ENCODE measurements at regions not wholly inside any gene's neighbourhood (a gene's known extent, or its start where the extent isn't known, plus 50 kb on each side); places are given as distances from the start of the nearest gene placed in this dataset.
A peak's percentile ranks its signal among the peaks of the same experiment; 100 is the strongest.

DNA sequence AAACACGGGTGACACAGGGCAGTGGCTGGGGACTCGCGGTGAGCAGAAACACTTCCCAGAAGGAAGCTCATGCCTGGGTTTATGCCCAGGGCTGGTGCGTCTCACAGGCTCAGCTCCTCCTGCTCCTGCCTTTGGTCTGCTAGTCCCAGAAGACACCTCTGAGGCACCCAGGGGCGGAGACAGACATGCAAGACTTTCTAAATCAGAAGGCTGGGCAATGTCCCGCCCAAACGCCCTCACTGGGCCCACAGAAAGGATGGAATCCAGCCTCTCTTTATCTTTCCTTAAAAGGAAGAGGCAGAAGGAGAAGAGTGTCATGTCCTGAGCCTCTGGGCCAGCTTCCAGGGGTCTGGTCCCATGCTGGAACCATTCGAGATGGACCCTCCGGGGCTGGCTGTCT, 197.7 kb upstream of the RPL38 start:
- H3K27me3 Mint-ChIP-seq (ENCODE audit: insufficient read depth, low read depth): peaks cover 15% of the 10 kb centered on the region

DNA sequence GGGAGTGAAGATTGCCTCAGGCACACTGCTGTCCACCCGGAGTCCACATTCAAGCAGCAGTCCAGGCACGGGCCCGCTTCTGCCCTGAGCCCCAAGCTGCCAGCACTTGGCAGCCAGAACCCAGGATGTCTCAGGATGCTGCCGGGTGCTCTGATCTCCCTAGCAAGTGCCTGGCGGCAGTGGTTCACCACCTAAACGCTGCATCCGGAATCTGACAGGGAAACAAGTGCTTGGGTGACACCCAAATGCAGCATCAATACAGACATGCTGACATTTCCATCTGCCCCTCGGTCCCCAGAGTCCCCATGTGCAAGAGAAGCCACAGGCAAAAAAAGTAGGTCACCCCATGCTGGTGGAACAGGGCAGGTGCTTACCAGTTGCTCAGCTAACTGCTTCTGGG, 197.1 kb upstream of the RPL38 start:
- peaks cover 32% of the 10 kb centered on the region for H3K4me1 Mint-ChIP-seq
- no peak overlapping the region for H3K27ac Mint-ChIP-seq

More for the DNA sequence above, 197.7 kb upstream of the RPL38 start:
- no peak overlapping the region for H3K4me3 ChIP-seq
- H3K9me3 ChIP-seq (ENCODE audit: low read depth): no peaks in the 10 kb centered on the region
- H3K4me1 ChIP-seq: peaks cover 18% of the 10 kb centered on the region
- H4K20me1 ChIP-seq (ENCODE audit: low read depth): no peaks in the 10 kb centered on the region
- Mint-ChIP-seq H3K4me1 (peaks cover 30% of the 10 kb centered on the region), H3K4me3 (no peak overlapping the region), H3K9me3 (no peaks in the 10 kb centered on the region), H3K27ac (peak overlapping the region; percentile 9), H3K36me3 (no peaks in the 10 kb centered on the region)
- H3F3A ChIP-seq (ENCODE audit: low read depth): no peaks in the 10 kb centered on the region
- H3K79me2 ChIP-seq (ENCODE audit: low read depth): no peaks in the 10 kb centered on the region
- H3K27me3 ChIP-seq: peaks cover 4% of the 10 kb centered on the region
- no peak for DNase-seq (ENCODE audit: low spot score)
- no peak overlapping the region for H3K27ac ChIP-seq
- no peaks in the 10 kb centered on the region for H3K36me3 ChIP-seq
- H2AFZ ChIP-seq (replicated peaks): no peak overlapping the region
- no peak overlapping the region for H3K4me2 ChIP-seq
- H3K9ac ChIP-seq: no peak overlapping the region
- TF ChIP-seq, protein P1, sequence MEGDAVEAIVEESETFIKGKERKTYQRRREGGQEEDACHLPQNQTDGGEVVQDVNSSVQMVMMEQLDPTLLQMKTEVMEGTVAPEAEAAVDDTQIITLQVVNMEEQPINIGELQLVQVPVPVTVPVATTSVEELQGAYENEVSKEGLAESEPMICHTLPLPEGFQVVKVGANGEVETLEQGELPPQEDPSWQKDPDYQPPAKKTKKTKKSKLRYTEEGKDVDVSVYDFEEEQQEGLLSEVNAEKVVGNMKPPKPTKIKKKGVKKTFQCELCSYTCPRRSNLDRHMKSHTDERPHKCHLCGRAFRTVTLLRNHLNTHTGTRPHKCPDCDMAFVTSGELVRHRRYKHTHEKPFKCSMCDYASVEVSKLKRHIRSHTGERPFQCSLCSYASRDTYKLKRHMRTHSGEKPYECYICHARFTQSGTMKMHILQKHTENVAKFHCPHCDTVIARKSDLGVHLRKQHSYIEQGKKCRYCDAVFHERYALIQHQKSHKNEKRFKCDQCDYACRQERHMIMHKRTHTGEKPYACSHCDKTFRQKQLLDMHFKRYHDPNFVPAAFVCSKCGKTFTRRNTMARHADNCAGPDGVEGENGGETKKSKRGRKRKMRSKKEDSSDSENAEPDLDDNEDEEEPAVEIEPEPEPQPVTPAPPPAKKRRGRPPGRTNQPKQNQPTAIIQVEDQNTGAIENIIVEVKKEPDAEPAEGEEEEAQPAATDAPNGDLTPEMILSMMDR (IDR thresholded peaks at IDR 0.05): no peak
- no peak for TF ChIP-seq EZH2phosphoT487 (IDR thresholded peaks at IDR 0.05)
- no peak for TF ChIP-seq EZH2 (IDR thresholded peaks at IDR 0.05)

DNA sequence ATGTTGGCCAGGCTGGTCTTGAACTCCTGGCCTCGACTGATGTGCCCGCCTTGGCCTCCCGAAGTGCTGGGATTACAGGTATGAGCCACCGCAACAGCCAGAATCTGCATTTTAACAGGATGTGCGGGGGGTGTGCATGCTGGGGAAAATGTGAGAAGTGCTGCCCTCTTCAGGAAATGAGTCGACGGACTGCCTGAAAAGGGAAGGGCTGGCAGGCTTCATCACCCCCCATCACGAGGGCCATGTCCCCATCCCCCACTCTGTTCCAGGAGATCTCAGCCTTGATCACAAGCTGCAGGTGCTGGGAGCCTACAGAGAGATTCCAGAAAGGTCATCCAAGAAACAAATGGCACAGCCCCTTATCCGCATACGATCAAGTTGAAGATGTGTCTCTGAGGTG, 195.3 kb upstream of the RPL38 start:
- peaks cover 33% of the 10 kb centered on the region for H3K4me1 Mint-ChIP-seq

More for the DNA sequence above, 197.1 kb upstream of the RPL38 start:
- Histone ChIP-seq H4K20me1 (ENCODE audit: low read depth) (no peaks in the 10 kb centered on the region), H3K4me1 (peaks cover 23% of the 10 kb centered on the region), H3K27me3 (peaks cover 4% of the 10 kb centered on the region), H3K9me3 (ENCODE audit: low read depth) (no peaks in the 10 kb centered on the region), H3K79me2 (ENCODE audit: low read depth) (no peaks in the 10 kb centered on the region), H2AFZ (replicated peaks) (no peak overlapping the region), H3K4me3 (no peak overlapping the region), H3K27ac (no peak overlapping the region), H3K4me2 (no peak overlapping the region), H3F3A (ENCODE audit: low read depth) (no peaks in the 10 kb centered on the region), H3K36me3 (no peaks in the 10 kb centered on the region), H3K9ac (no peak overlapping the region)
- Mint-ChIP-seq H3K36me3 (no peaks in the 10 kb centered on the region), H3K4me3 (no peak overlapping the region), H3K9me3 (no peaks in the 10 kb centered on the region), H3K27me3 (ENCODE audit: insufficient read depth, low read depth) (peaks cover 15% of the 10 kb centered on the region)
- TF ChIP-seq, protein P1 (IDR thresholded peaks at IDR 0.05): no peak
- TF ChIP-seq EZH2phosphoT487 (IDR thresholded peaks at IDR 0.05) (no peak), EZH2 (IDR thresholded peaks at IDR 0.05) (no peak)
- DNase-seq (ENCODE audit: low spot score): no peak

More for the DNA sequence above, 195.3 kb upstream of the RPL38 start:
- Histone ChIP-seq H3K9me3 (ENCODE audit: low read depth) (no peaks in the 10 kb centered on the region), H3K4me3 (no peak overlapping the region), H3F3A (ENCODE audit: low read depth) (no peaks in the 10 kb centered on the region), H3K4me1 (peaks cover 25% of the 10 kb centered on the region), H2AFZ (replicated peaks) (no peak overlapping the region), H3K27me3 (peaks cover 5% of the 10 kb centered on the region), H4K20me1 (ENCODE audit: low read depth) (no peaks in the 10 kb centered on the region), H3K27ac (no peak overlapping the region), H3K79me2 (ENCODE audit: low read depth) (no peaks in the 10 kb centered on the region), H3K36me3 (no peaks in the 10 kb centered on the region), H3K9ac (no peak overlapping the region), H3K4me2 (no peak overlapping the region)
- H3K27ac Mint-ChIP-seq: no peak overlapping the region
- TF ChIP-seq EZH2 (IDR thresholded peaks at IDR 0.05) (no peak), EZH2phosphoT487 (IDR thresholded peaks at IDR 0.05) (no peak)
- TF ChIP-seq, protein P1 (IDR thresholded peaks at IDR 0.05): peak; percentile 52
- no peaks in the 10 kb centered on the region for H3K36me3 Mint-ChIP-seq
- H3K27me3 Mint-ChIP-seq (ENCODE audit: insufficient read depth, low read depth): peaks cover 17% of the 10 kb centered on the region
- peak; percentile 59 for DNase-seq (ENCODE audit: low spot score)
- H3K4me3 Mint-ChIP-seq: no peak overlapping the region
- H3K9me3 Mint-ChIP-seq: no peaks in the 10 kb centered on the region

All from neural progenitor cell (in vitro differentiated cells).